ENCODE measurements at regions not wholly inside any gene's neighbourhood (a gene's known extent, or its start where the extent isn't known, plus 50 kb on each side); places are given as distances from the start of the nearest gene placed in this dataset.
"Not testable (repeated sequence)": the region's sequence is repeated elsewhere in the genome, so short reads cannot be mapped to it uniquely, and the experiment has no call there.

GRCh38 chr16:51984395-51984794 is 562.5 kb downstream of the TOX3 start:
- Histone ChIP-seq H3K79me2 (ENCODE audit: insufficient read depth, low read length) (no peaks in the 10 kb centered on the region), H3K9me2 (replicated peaks; ENCODE audit: low read depth, low read length) (no peaks in the 10 kb centered on the region), H3K4me1 (ENCODE audit: insufficient read depth, low read length, poor library complexity, severe bottlenecking) (no peaks in the 10 kb centered on the region), H3K9me3 (ENCODE audit: insufficient read depth, low read depth, low read length) (no peaks in the 10 kb centered on the region), H3K9ac (ENCODE audit: low read depth, low read length, poor library complexity, severe bottlenecking) (no peak overlapping the region), H3K36me3 (ENCODE audit: insufficient read depth, low read length) (no peaks in the 10 kb centered on the region), H2AFZ (ENCODE audit: low read length) (no peak overlapping the region), H3F3A (ENCODE audit: low read depth) (no peaks in the 10 kb centered on the region), H4K20me1 (ENCODE audit: insufficient read depth, low read length, poor library complexity, severe bottlenecking) (no peaks in the 10 kb centered on the region), H3K27me3 (ENCODE audit: insufficient read depth, low read length, poor library complexity, severe bottlenecking) (no peaks in the 10 kb centered on the region), H3K4me3 (ENCODE audit: low read length, poor library complexity, severe bottlenecking) (no peak overlapping the region), H3K4me2 (ENCODE audit: low read depth, low read length, poor library complexity, severe bottlenecking) (no peak overlapping the region)
- TF ChIP-seq EZH2phosphoT487 (IDR thresholded peaks at IDR 0.05; ENCODE audit: borderline replicate concordance) (no peak), CTCF (conservative IDR thresholded peaks at IDR 0.05; ENCODE audit: low read length) (no peak)

- no peak overlapping the region for H3K4me3 ChIP-seq (ENCODE audit: low read length, poor library complexity, severe bottlenecking)
Observed at GRCh38 chr16:51982715-51983680, 563.9 kb downstream of the TOX3 start.

GRCh38 chr16:51981725-51982124 is 565.2 kb downstream of the TOX3 start:
- H3K27me3 ChIP-seq (ENCODE audit: insufficient read depth, low read length, poor library complexity, severe bottlenecking) = no peaks in the 10 kb centered on the region
- no peaks in the 10 kb centered on the region for H3K4me1 ChIP-seq (ENCODE audit: insufficient read depth, low read length, poor library complexity, severe bottlenecking)
- H3F3A ChIP-seq (ENCODE audit: low read depth) = no peaks in the 10 kb centered on the region
- H3K36me3 ChIP-seq (ENCODE audit: insufficient read depth, low read length) = no peaks in the 10 kb centered on the region
- H3K9me2 ChIP-seq (replicated peaks; ENCODE audit: low read depth, low read length) = no peaks in the 10 kb centered on the region
- H3K4me3 ChIP-seq (ENCODE audit: low read length, poor library complexity, severe bottlenecking) = no peak overlapping the region
- H2AFZ ChIP-seq (ENCODE audit: low read length) = no peak overlapping the region
- H4K20me1 ChIP-seq (ENCODE audit: insufficient read depth, low read length, poor library complexity, severe bottlenecking) = no peaks in the 10 kb centered on the region
- H3K4me2 ChIP-seq (ENCODE audit: low read depth, low read length, poor library complexity, severe bottlenecking) = no peak overlapping the region
- H3K79me2 ChIP-seq (ENCODE audit: insufficient read depth, low read length) = no peaks in the 10 kb centered on the region
- H3K9ac ChIP-seq (ENCODE audit: low read depth, low read length, poor library complexity, severe bottlenecking) = no peak overlapping the region
- TF ChIP-seq EZH2phosphoT487 (IDR thresholded peaks at IDR 0.05; ENCODE audit: borderline replicate concordance) (no peak), CTCF (conservative IDR thresholded peaks at IDR 0.05; ENCODE audit: low read length) (no peak)
- no peaks in the 10 kb centered on the region for H3K9me3 ChIP-seq (ENCODE audit: insufficient read depth, low read depth, low read length)

More at GRCh38 chr16:51982715-51983680, 563.9 kb downstream of the TOX3 start:
- no peaks in the 10 kb centered on the region for H3F3A ChIP-seq (ENCODE audit: low read depth)
- no peak for TF ChIP-seq EZH2phosphoT487 (IDR thresholded peaks at IDR 0.05; ENCODE audit: borderline replicate concordance)
- peak; percentile 84 for TF ChIP-seq CTCF (conservative IDR thresholded peaks at IDR 0.05; ENCODE audit: low read length)
- H3K9ac ChIP-seq (ENCODE audit: low read depth, low read length, poor library complexity, severe bottlenecking) = no peak overlapping the region
- H3K79me2 ChIP-seq (ENCODE audit: insufficient read depth, low read length) = no peaks in the 10 kb centered on the region
- no peak overlapping the region for H2AFZ ChIP-seq (ENCODE audit: low read length)
- no peak overlapping the region for H3K4me2 ChIP-seq (ENCODE audit: low read depth, low read length, poor library complexity, severe bottlenecking)
- no peaks in the 10 kb centered on the region for H4K20me1 ChIP-seq (ENCODE audit: insufficient read depth, low read length, poor library complexity, severe bottlenecking)
- H3K4me1 ChIP-seq (ENCODE audit: insufficient read depth, low read length, poor library complexity, severe bottlenecking) = no peaks in the 10 kb centered on the region
- H3K27me3 ChIP-seq (ENCODE audit: insufficient read depth, low read length, poor library complexity, severe bottlenecking) = no peaks in the 10 kb centered on the region
- H3K9me2 ChIP-seq (replicated peaks; ENCODE audit: low read depth, low read length) = no peaks in the 10 kb centered on the region
- no peaks in the 10 kb centered on the region for H3K36me3 ChIP-seq (ENCODE audit: insufficient read depth, low read length)
- no peaks in the 10 kb centered on the region for H3K9me3 ChIP-seq (ENCODE audit: insufficient read depth, low read depth, low read length)

- H3K4me2 ChIP-seq (ENCODE audit: low read depth, low read length, poor library complexity, severe bottlenecking); H3K9ac ChIP-seq (ENCODE audit: low read depth, low read length, poor library complexity, severe bottlenecking); H3K9me2 ChIP-seq (replicated peaks; ENCODE audit: low read depth, low read length); H4K20me1 ChIP-seq (ENCODE audit: insufficient read depth, low read length, poor library complexity, severe bottlenecking); H3K9me3 ChIP-seq (ENCODE audit: insufficient read depth, low read depth, low read length); H3K4me1 ChIP-seq (ENCODE audit: insufficient read depth, low read length, poor library complexity, severe bottlenecking); H2AFZ ChIP-seq (ENCODE audit: low read length); H3K4me3 ChIP-seq (ENCODE audit: low read length, poor library complexity, severe bottlenecking); H3F3A ChIP-seq (ENCODE audit: low read depth); H3K79me2 ChIP-seq (ENCODE audit: insufficient read depth, low read length); H3K36me3 ChIP-seq (ENCODE audit: insufficient read depth, low read length); H3K27me3 ChIP-seq (ENCODE audit: insufficient read depth, low read length, poor library complexity, severe bottlenecking): not testable (repeated sequence)
Observed at GRCh38 chr16:51977506-51977905, 569.4 kb downstream of the TOX3 start.
